ENCODE measurements at regions not wholly inside any gene's neighbourhood (a gene's known extent, or its start where the extent isn't known, plus 50 kb on each side); places are given as distances from the start of the nearest gene placed in this dataset.

DNA sequence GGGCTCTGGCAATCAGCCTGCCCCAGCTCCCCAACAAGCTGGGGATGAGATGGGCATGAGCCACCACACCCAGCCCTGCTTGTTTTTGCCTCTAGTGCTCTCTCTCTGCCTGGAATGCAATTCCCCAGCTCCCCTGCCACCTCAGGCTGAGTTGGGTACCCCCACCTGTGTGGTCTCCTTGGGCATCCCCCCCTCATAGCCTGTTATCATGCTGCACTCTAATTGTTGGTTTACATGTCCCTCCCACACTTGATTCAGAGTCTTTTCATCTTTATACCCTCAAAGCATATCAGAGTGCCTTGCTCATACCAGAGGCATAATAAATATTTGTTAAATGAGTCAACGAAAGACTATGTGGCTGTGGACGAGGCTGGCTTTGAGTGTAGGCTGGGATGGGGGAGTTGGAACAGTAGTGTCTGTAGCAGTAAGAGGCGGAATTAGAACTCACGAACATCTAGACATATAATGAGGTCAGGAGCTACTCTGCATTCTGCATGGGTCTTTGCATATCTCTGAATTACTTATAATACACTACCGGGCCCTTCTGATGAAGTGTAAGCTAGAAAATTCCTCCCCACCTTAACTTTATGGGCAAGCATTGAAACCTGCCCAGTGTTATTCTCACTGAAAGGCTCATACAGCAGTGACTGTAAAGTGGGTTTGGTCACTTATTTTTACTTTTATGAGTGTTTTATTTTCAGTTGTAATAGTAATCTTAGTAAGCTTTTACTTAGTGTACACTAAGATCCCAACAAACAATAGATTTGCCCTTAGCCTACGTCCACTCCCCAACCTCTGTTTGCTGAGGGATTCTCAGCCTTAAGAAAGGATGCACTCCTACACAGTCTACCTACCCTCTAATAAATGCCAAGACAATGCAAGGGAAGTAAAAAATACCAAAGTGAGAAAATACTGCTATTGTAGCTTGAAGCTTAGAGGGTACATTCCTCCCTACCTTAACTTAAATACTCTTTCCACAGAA, 58.7 kb downstream of the EDN1 start:
- Histone ChIP-seq H3K36me3 (ENCODE audit: control insufficient read depth in 2 of 2, insufficient read depth in 2 of 2, low read length in 1 of 2) (no peaks in the 10 kb centered on the region), H3K9me3 (ENCODE audit: control insufficient read depth in 2 of 2, insufficient read depth in 1 of 2, low read length in 1 of 2) (peaks cover 0 to 7% of the 10 kb centered on the region in 2 donors), H3K4me3 (ENCODE audit: low read length in 2 of 2) (no peak overlapping the region), H3K27me3 (ENCODE audit: control insufficient read depth in 2 of 2, insufficient read depth in 1 of 2, low read length in 1 of 2) (no peaks in the 10 kb centered on the region), H3K4me1 (ENCODE audit: control insufficient read depth in 2 of 2, insufficient read depth in 2 of 2, low read length in 2 of 2) (no peaks in the 10 kb centered on the region), H3K27ac (ENCODE audit: low read depth in 1 of 2, low read length in 1 of 2) (no peak overlapping the region)
- no peak for DNase-seq (ENCODE audit: low read depth in 6 of 9, low spot score in 9 of 9)
- WGBS: 97% methylated on average over 6 of the region's 6 CpGs

DNA sequence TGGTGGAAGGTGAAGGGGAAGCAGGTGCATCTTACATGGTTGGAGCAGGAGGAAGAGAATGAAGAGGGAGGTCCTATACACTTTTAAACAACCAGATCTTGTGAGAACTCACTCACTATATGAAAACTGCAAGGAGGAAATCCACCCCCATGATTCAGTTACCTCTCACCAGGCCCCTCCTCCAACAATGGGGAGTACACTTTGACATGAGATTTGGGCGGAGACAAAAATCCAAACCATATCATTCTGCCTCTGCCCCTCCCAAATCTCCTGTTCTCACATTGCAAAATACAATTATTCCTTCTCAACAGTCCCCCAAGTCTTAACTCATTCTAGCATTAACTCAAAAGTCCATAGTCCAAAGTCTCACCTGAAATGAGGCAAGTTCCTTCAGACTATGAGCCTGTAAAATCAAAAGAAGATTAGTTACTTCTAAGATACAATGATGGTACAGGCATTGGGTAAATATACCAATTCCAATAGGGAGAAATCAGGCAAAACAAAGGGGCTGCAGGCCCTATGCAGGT, 60.5 kb downstream of the EDN1 start:
- DNase-seq (ENCODE audit: low read depth in 6 of 9, low spot score in 9 of 9): no peak
- H3K36me3 ChIP-seq (ENCODE audit: control insufficient read depth in 2 of 2, insufficient read depth in 2 of 2, low read length in 1 of 2): no peaks in the 10 kb centered on the region
- H3K27me3 ChIP-seq (ENCODE audit: control insufficient read depth in 2 of 2, insufficient read depth in 1 of 2, low read length in 1 of 2): no peaks in the 10 kb centered on the region
- H3K4me1 ChIP-seq (ENCODE audit: control insufficient read depth in 2 of 2, insufficient read depth in 2 of 2, low read length in 2 of 2): no peaks in the 10 kb centered on the region
- no peak overlapping the region for H3K4me3 ChIP-seq (ENCODE audit: low read length in 2 of 2)
- no peak overlapping the region for H3K27ac ChIP-seq (ENCODE audit: low read depth in 1 of 2, low read length in 1 of 2)
- WGBS: 96% methylated on average over 1 of the region's 1 CpG
- peaks cover 0 to 7% of the 10 kb centered on the region in 2 donors for H3K9me3 ChIP-seq (ENCODE audit: control insufficient read depth in 2 of 2, insufficient read depth in 1 of 2, low read length in 1 of 2)

DNA sequence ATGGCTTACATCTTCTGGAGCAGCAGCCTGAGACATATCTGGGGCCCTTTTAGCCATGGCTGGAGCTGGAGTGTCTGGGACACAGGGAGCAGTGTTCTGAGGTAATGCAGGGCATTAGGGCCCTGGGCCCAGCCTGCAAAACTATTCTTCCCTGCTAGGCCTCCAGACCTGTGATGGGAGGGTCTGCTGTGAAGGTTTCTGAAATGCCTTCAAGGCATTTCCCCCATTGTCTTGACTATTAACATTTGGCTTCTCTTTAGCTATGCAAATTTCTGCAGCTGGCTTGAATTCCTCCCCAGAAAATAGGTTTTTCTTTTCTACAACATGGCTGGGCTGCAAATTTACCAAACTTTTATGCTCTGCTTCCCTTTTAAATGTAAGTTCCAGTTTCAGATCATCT, 61.5 kb downstream of the EDN1 start:
- no peak for DNase-seq (ENCODE audit: low read depth in 6 of 9, low spot score in 9 of 9)
- Histone ChIP-seq H3K27me3 (ENCODE audit: control insufficient read depth in 2 of 2, insufficient read depth in 1 of 2, low read length in 1 of 2) (no peaks in the 10 kb centered on the region), H3K4me1 (ENCODE audit: control insufficient read depth in 2 of 2, insufficient read depth in 2 of 2, low read length in 2 of 2) (no peaks in the 10 kb centered on the region), H3K27ac (ENCODE audit: low read depth in 1 of 2, low read length in 1 of 2) (no peak overlapping the region), H3K4me3 (ENCODE audit: low read length in 2 of 2) (no peak overlapping the region), H3K36me3 (ENCODE audit: control insufficient read depth in 2 of 2, insufficient read depth in 2 of 2, low read length in 1 of 2) (no peaks in the 10 kb centered on the region), H3K9me3 (ENCODE audit: control insufficient read depth in 2 of 2, insufficient read depth in 1 of 2, low read length in 1 of 2) (peaks cover 0 to 7% of the 10 kb centered on the region in 2 donors)

DNA sequence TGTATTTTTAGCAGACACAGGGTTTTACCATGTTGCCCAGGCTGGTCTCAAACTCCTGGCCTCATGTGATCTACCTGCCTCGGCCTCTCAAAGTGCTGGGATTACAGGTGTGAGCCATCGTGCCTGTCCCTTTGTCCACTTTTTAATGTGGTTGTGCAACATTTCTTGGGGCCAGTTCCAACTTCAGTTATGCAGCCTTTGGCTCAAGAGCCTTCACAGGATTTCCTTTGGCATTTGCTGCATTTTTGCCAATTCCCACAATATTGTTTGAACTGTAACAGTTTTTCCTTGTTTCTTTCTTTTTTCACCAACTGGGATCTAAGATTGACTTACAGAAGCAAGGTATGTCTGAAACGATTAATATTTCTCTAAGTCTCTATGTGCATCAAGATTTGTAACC, 63.6 kb downstream of the EDN1 start:
- 98% methylated on average over 3 of the region's 3 CpGs for WGBS

DNA sequence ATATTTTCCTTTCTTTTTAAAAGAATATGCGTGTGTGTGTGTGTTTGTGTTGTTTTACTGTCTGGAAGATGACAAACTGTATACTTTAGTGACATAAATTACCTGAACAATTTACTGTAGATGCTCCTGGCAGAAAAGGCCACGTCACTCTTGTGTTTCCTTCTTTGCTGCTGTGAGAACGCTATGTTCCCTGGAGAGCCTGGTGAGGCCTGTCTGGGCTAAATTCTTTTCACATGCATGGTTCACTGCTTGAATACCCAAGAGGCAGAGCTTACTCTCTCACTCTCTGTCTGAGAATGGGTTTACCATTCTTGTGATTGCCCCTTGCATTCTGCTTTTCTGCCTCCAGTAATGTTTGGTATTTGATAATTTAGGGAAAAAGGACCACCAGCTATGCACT, 64.3 kb downstream of the EDN1 start:
- Histone ChIP-seq H3K4me1 (ENCODE audit: control insufficient read depth in 2 of 2, insufficient read depth in 2 of 2, low read length in 2 of 2) (no peaks in the 10 kb centered on the region), H3K27ac (ENCODE audit: low read depth in 1 of 2, low read length in 1 of 2) (no peak overlapping the region), H3K9me3 (ENCODE audit: control insufficient read depth in 2 of 2, insufficient read depth in 1 of 2, low read length in 1 of 2) (peaks cover 0 to 7% of the 10 kb centered on the region in 2 donors), H3K36me3 (ENCODE audit: control insufficient read depth in 2 of 2, insufficient read depth in 2 of 2, low read length in 1 of 2) (no peaks in the 10 kb centered on the region), H3K27me3 (ENCODE audit: control insufficient read depth in 2 of 2, insufficient read depth in 1 of 2, low read length in 1 of 2) (no peaks in the 10 kb centered on the region), H3K4me3 (ENCODE audit: low read length in 2 of 2) (no peak overlapping the region)
- WGBS: 92% methylated on average over 3 of the region's 3 CpGs
- no peak for DNase-seq (ENCODE audit: low read depth in 6 of 9, low spot score in 9 of 9)

More for the DNA sequence above, 63.6 kb downstream of the EDN1 start:
- H3K27ac ChIP-seq (ENCODE audit: low read depth in 1 of 2, low read length in 1 of 2): no peak overlapping the region
- H3K27me3 ChIP-seq (ENCODE audit: control insufficient read depth in 2 of 2, insufficient read depth in 1 of 2, low read length in 1 of 2): no peaks in the 10 kb centered on the region
- no peaks in the 10 kb centered on the region for H3K36me3 ChIP-seq (ENCODE audit: control insufficient read depth in 2 of 2, insufficient read depth in 2 of 2, low read length in 1 of 2)
- DNase-seq (ENCODE audit: low read depth in 6 of 9, low spot score in 9 of 9): no peak
- H3K9me3 ChIP-seq (ENCODE audit: control insufficient read depth in 2 of 2, insufficient read depth in 1 of 2, low read length in 1 of 2): peaks cover 0 to 7% of the 10 kb centered on the region in 2 donors
- H3K4me3 ChIP-seq (ENCODE audit: low read length in 2 of 2): no peak overlapping the region
- H3K4me1 ChIP-seq (ENCODE audit: control insufficient read depth in 2 of 2, insufficient read depth in 2 of 2, low read length in 2 of 2): no peaks in the 10 kb centered on the region

DNA sequence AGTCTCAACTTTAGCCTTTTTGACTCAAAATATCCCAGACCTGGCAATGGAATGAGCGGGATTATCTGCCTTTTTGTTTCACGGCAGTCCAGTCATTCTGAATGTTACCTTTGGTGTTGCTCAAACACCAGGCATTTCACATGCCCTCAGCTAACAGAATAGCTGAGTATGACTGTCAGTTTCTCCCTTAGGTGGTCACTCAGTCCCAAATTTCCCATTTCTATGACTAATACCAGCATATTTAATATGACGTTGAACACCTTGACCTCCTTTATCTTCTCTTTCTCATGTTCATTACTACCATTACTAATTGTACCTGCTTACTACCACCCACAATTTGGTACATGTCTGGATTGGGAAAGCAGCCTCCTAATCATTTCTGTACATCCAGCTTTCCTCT, 65.2 kb downstream of the EDN1 start:
- H3K4me1 ChIP-seq (ENCODE audit: control insufficient read depth in 2 of 2, insufficient read depth in 2 of 2, low read length in 2 of 2): no peaks in the 10 kb centered on the region
- H3K27me3 ChIP-seq (ENCODE audit: control insufficient read depth in 2 of 2, insufficient read depth in 1 of 2, low read length in 1 of 2): no peaks in the 10 kb centered on the region
- H3K27ac ChIP-seq (ENCODE audit: low read depth in 1 of 2, low read length in 1 of 2): no peak overlapping the region
- 98% methylated on average over 3 of the region's 3 CpGs for WGBS
- DNase-seq (ENCODE audit: low read depth in 6 of 9, low spot score in 9 of 9): no peak
- H3K36me3 ChIP-seq (ENCODE audit: control insufficient read depth in 2 of 2, insufficient read depth in 2 of 2, low read length in 1 of 2): no peaks in the 10 kb centered on the region
- no peak overlapping the region for H3K4me3 ChIP-seq (ENCODE audit: low read length in 2 of 2)
- H3K9me3 ChIP-seq (ENCODE audit: control insufficient read depth in 2 of 2, insufficient read depth in 1 of 2, low read length in 1 of 2): peaks cover 0 to 7% of the 10 kb centered on the region in 2 donors

DNA sequence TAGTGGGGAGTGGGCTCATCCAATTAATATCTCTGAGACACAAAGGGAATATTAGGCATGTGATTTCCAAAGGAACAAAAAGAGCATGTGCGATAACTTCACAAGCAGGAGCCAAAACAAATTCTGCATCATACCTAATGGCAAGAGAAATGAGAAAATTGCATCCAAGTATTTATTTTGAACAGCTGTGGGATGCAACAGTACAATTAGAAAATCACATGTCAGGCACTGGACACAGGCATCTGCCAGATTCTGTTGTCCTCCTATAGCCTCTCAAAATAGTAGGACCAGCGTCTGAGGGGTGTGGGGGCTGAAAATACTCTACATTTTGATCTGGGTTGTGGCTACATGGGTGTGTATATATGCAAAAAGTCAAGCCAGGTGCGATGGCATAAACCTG, 66.3 kb downstream of the EDN1 start:
- 93% methylated on average over 3 of the region's 3 CpGs for WGBS
- peaks cover 0 to 2% of the 10 kb centered on the region in 2 donors for H3K9me3 ChIP-seq (ENCODE audit: control insufficient read depth in 2 of 2, insufficient read depth in 1 of 2, low read length in 1 of 2)
- DNase-seq (ENCODE audit: low read depth in 6 of 9, low spot score in 9 of 9): no peak

DNA sequence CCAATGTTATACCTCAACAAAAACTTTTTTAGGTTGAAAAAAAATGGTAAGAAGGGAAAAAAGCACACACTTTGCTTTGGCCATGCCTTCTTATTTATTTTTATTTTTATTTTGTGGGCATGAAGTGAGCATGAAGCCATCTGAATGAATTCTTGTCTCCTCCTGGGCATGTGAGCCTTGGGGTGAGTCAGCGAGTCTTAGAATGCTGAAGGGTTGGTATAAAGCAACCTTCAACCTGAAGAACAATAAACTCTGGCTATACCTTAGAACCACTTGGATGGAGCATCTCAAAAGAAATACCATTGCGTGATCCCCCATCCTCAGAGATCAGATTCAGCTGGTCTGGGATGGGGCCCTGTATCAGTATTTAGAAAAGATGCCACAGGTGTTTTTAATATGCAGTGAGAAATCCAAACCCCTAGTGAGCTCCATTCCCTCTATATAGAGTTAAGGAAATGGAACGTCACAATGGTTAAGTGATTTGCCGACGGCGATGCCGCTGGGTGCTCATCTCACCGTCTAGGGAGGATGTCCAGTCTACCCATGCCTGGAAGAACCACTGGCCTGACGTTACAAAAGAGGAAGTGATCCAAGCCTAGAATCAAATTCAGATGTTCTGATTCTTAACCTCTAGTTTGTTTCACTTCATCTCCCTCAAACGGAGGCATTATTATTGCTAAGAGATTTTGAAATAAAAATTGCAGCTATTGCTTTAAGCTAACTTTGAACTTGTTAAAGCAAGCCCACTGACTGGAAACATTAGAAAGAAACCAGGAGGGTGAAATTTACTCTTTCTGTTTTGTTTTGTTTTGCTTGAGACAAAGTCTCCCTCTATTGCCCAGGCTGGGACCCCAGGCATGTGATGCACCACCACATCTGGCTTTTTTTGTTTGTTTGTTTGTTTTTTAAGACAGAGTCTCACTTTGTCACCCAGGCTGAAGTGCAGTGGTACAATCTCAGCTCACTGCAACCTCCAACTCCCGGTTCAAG, 67.1 kb downstream of the EDN1 start:
- Histone ChIP-seq H3K4me3 (ENCODE audit: low read length in 2 of 2) (no peak overlapping the region), H3K4me1 (ENCODE audit: control insufficient read depth in 2 of 2, insufficient read depth in 2 of 2, low read length in 2 of 2) (no peaks in the 10 kb centered on the region), H3K9me3 (ENCODE audit: control insufficient read depth in 2 of 2, insufficient read depth in 1 of 2, low read length in 1 of 2) (no peaks in the 10 kb centered on the region), H3K27ac (ENCODE audit: low read depth in 1 of 2, low read length in 1 of 2) (no peak overlapping the region), H3K27me3 (ENCODE audit: control insufficient read depth in 2 of 2, insufficient read depth in 1 of 2, low read length in 1 of 2) (no peaks in the 10 kb centered on the region), H3K36me3 (ENCODE audit: control insufficient read depth in 2 of 2, insufficient read depth in 2 of 2, low read length in 1 of 2) (no peaks in the 10 kb centered on the region)
- no peak for DNase-seq (ENCODE audit: low read depth in 6 of 9, low spot score in 9 of 9)
- WGBS: 79% methylated on average over 11 of the region's 11 CpGs

More for the DNA sequence above, 66.3 kb downstream of the EDN1 start:
- Histone ChIP-seq H3K4me1 (ENCODE audit: control insufficient read depth in 2 of 2, insufficient read depth in 2 of 2, low read length in 2 of 2) (no peaks in the 10 kb centered on the region), H3K27ac (ENCODE audit: low read depth in 1 of 2, low read length in 1 of 2) (no peak overlapping the region), H3K4me3 (ENCODE audit: low read length in 2 of 2) (no peak overlapping the region), H3K36me3 (ENCODE audit: control insufficient read depth in 2 of 2, insufficient read depth in 2 of 2, low read length in 1 of 2) (no peaks in the 10 kb centered on the region), H3K27me3 (ENCODE audit: control insufficient read depth in 2 of 2, insufficient read depth in 1 of 2, low read length in 1 of 2) (no peaks in the 10 kb centered on the region)
